Esophagus squamous epithelium (tissue), 5 donors: ENCODE measurements at regions not wholly inside any gene's neighbourhood (a gene's known extent, or its start where the extent isn't known, plus 50 kb on each side); places are given as distances from the start of the nearest gene placed in this dataset.

Experiments
- DNase-seq: peaks from one replicate; lab custom pipeline; 2025; lab: John Stamatoyannopoulos, UW
- H3K27ac ChIP-seq, 4 donors: fragments of 200-600 bp; sonication (generic); one replicate each; pipeline ENCODE4 v1.5.1; 2016 to 2019; ENCODE audit warnings: mild to moderate bottlenecking in 1 of 4
- H3K27me3 ChIP-seq, 4 donors: fragments of 200-600 bp; sonication (generic); 1 replicate in 3 of 4; 2 replicates in 1 of 4; pipeline versions ENCODE4 v1.5.1 to v1.6.0; 2017 to 2021; ENCODE audit warnings: antibody characterized with exemption in 1 of 4
- H3K36me3 ChIP-seq, 3 donors: fragments of 200-600 bp; sonication (generic); one replicate each; pipeline ENCODE4 v1.5.1; 2016 to 2019
- H3K4me1 ChIP-seq, 3 donors: fragments of 200-600 bp; sonication (generic); one replicate each; pipeline ENCODE4 v1.5.1; 2017 to 2019
- H3K4me3 ChIP-seq, 4 donors: fragments of 200-600 bp; sonication (generic); 1 replicate in 3 of 4; 2 replicates in 1 of 4; pipeline ENCODE4 v1.5.1; 2016 to 2019; ENCODE audit warnings: mild to moderate bottlenecking in 2 of 4, moderate library complexity in 1 of 4
- H3K9me3 ChIP-seq, 3 donors: fragments of 200-600 bp; sonication (generic); one replicate each; pipeline ENCODE4 v1.5.1; 2016 to 2019
- POLR2A ChIP-seq, 4 donors: fragments of 450-650 bp; IDR thresholded peaks; one replicate each; pipeline ENCODE4 v1.6.1; 2017; ENCODE audit warnings: antibody characterized with exemption in 4 of 4, mild to moderate bottlenecking in 4 of 4, moderate library complexity in 3 of 4
- WGBS, 2 donors: methylation state at CpG; one replicate each; pipeline ENCODE4 v1.1.5; 2018; 5-methylcytosine and 5-hydroxymethylcytosine counted together
- intact Hi-C: fragments of 100-400 bp; cut with DNase I; formaldehyde crosslinking; loops from one replicate; pipeline ENCODE4 v1.15.0; 2022
- TF ChIP-seq, protein P1 (sequence below), 6 experiments: fragments of 450-650 bp in 4 of 6; fragments of 200-600 bp in 2 of 6; sonication (generic) in 2 of 6; IDR thresholded peaks; one replicate each; pipeline ENCODE4 v1.5.1; 2016 to 2019; ENCODE audit warnings: antibody characterized with exemption in 6 of 6, mild to moderate bottlenecking in 4 of 6, moderate library complexity in 4 of 6
- donor health status: DM: yes; HTN: yes; CAD: no.

DNA sequence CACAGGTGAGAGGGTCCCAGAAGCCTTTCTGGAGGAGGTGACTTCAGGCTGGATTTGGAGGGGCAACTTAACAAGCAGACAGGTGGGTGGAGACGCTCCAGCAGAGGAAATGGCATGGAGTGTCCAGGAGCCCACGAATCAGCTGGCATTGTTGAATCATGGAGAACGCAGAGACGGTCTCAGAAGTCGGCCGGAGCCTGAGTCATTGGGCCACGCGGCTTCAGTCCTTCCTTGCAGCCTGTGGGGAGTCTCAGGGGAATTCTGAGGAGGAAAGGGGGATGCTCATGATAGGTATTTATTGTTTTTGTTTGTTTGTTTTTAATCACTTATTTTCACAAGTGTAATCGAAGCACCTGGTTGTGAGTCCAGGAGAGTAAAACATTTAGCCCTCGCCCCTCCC, 184.6 kb upstream of the HDAC4 start:
- intact Hi-C loops = no loop called here
- no peaks in the 10 kb centered on the region for H3K36me3 ChIP-seq
- H3K27ac ChIP-seq = no peak overlapping the region
- no peaks in the 10 kb centered on the region for H3K9me3 ChIP-seq
- no peak for TF ChIP-seq POLR2A (IDR thresholded peaks at IDR 0.05)
- TF ChIP-seq, protein P1, sequence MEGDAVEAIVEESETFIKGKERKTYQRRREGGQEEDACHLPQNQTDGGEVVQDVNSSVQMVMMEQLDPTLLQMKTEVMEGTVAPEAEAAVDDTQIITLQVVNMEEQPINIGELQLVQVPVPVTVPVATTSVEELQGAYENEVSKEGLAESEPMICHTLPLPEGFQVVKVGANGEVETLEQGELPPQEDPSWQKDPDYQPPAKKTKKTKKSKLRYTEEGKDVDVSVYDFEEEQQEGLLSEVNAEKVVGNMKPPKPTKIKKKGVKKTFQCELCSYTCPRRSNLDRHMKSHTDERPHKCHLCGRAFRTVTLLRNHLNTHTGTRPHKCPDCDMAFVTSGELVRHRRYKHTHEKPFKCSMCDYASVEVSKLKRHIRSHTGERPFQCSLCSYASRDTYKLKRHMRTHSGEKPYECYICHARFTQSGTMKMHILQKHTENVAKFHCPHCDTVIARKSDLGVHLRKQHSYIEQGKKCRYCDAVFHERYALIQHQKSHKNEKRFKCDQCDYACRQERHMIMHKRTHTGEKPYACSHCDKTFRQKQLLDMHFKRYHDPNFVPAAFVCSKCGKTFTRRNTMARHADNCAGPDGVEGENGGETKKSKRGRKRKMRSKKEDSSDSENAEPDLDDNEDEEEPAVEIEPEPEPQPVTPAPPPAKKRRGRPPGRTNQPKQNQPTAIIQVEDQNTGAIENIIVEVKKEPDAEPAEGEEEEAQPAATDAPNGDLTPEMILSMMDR (IDR thresholded peaks at IDR 0.05) = no peak
- WGBS, 2 donors = 53 to 62% methylated on average over 9 to 10 of the region's 10 CpGs
- no peak overlapping the region for H3K4me3 ChIP-seq
- no peak for DNase-seq
- no peaks in the 10 kb centered on the region for H3K4me1 ChIP-seq
- peaks cover 0 to 20% (median 0%) of the 10 kb centered on the region in 4 donors for H3K27me3 ChIP-seq

DNA sequence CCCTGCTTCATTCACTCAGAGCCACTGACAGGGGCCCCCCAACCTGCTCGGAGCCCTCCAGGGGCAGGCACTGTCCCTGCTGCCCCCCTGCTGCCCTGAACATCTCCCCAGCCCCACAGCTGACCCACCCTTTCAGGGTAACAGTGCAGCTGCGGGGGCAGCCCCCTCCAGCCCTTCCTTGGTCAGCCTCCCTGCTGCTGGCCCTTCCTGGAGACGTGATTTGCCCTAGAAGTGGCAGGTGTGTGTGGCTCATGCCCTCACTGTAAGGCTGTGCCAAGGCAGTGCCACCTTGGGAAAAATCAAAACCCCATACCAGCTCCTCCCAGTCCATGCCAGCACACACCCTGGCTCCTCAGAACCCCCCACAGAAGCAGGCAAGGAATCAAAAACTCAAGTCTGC, 184.2 kb upstream of the HDAC4 start:
- no peaks in the 10 kb centered on the region for H3K36me3 ChIP-seq
- WGBS, 2 donors = no CpG with 5 or more reads among the region's 3 CpGs
- no peak overlapping the region for H3K27ac ChIP-seq
- peaks cover 0 to 20% (median 0%) of the 10 kb centered on the region in 4 donors for H3K27me3 ChIP-seq
- TF ChIP-seq POLR2A (IDR thresholded peaks at IDR 0.05) = no peak
- TF ChIP-seq, protein P1 (IDR thresholded peaks at IDR 0.05) = no peak
- H3K9me3 ChIP-seq = no peaks in the 10 kb centered on the region
- H3K4me1 ChIP-seq = no peaks in the 10 kb centered on the region
- intact Hi-C loops = no loop called here
- no peak for DNase-seq
- H3K4me3 ChIP-seq = no peak overlapping the region

DNA sequence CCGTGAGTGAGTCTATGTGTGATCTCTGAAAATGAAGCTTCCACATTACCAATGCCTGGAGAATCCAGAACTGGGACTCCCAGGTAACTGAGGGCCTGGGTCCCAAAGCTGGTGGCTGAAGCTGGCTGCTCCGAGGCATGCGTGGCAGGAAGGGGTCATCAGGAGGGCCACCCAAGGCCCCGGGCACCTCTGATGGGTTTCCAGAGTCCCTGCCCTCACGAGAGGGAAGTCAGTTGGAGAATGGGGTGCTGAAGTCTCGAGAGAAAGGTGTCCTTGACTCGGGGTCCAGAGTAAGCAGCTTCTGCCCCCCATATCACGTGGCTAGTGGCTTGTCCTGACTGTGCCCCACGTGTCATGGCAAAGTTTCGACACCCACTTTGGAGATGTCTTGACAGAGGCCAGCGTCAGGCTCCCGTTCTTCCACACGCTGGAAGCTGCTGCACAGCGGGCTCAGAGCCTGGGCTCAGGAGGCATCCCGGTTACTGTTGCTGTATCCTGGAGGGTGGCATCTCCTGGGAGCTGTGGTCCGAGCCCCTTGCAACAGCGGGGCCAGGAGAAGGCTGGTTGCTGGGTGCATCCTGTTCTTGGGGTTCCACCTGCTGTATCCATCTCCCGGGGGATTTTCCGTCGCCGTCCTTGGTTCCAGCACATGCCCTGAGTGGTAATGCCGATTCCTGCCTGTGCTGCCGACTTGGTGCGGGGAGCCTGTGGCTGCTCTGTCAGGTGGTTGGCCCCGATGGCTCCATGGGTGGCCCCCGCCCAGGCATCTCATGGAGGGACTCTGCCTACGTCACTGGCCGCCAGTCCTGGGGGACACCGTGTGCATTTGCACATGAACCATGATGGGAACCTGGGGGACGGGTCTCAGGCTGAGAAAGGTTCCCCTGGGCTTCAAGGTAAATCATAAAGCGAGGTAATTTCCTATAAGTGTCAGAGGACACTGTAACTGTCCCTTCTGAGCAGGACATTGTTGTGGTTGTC, 183.3 kb upstream of the HDAC4 start:
- Histone ChIP-seq H3K4me1 (no peaks in the 10 kb centered on the region), H3K27me3 (peaks cover 0 to 19% (median 0%) of the 10 kb centered on the region in 4 donors), H3K4me3 (no peak overlapping the region), H3K36me3 (no peaks in the 10 kb centered on the region), H3K9me3 (no peaks in the 10 kb centered on the region), H3K27ac (no peak overlapping the region)
- WGBS, 2 donors = 86 to 89% methylated on average over 6 to 21 of the region's 31 CpGs
- intact Hi-C loops = no loop called here
- TF ChIP-seq, protein P1 (IDR thresholded peaks at IDR 0.05) = no peak
- no peak for TF ChIP-seq POLR2A (IDR thresholded peaks at IDR 0.05)
- DNase-seq = no peak

DNA sequence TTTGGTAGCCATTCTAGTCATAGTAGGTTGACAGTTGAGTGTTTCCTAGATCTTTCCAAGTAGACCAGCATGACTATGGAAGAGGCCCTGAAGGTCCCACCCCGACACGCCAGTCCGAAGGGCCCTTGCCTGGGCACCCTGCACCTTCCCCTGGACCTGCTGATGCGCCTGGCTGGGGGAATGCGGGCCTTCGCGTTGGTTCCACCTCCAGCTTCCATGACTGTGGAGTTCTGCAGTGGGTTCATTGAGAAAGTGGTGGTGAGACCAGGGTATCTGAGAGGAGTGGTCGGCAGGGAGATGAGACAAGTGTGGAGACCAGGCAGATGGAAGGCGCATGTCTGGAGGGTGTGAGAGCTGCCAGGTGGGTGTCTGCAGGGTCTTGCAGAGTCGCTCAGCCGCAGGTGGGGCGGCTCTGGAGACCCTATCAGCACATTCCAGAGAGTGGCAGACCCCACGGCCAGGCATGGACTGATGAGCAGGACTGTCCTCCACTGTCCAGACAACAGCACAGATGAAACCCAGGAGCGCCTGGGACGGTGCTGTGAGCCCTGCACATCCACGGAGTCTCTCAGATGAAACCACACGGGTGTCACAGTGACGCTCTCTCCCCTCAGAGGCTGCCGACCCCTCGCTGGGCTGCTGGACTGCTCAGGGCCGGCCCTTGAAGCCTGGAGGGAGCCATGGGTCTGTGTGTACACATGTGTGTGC, 182.5 kb upstream of the HDAC4 start:
- no peak overlapping the region for H3K27ac ChIP-seq
- H3K27me3 ChIP-seq = peaks cover 0 to 11% (median 0%) of the 10 kb centered on the region in 4 donors
- H3K36me3 ChIP-seq = no peaks in the 10 kb centered on the region
- intact Hi-C loops = no loop called here
- H3K9me3 ChIP-seq = no peaks in the 10 kb centered on the region
- 80 to 94% methylated on average over 6 to 8 of the region's 21 CpGs for WGBS, 2 donors
- DNase-seq = no peak
- TF ChIP-seq, protein P1 (IDR thresholded peaks at IDR 0.05) = no peak
- H3K4me3 ChIP-seq = no peak overlapping the region
- H3K4me1 ChIP-seq = no peaks in the 10 kb centered on the region

DNA sequence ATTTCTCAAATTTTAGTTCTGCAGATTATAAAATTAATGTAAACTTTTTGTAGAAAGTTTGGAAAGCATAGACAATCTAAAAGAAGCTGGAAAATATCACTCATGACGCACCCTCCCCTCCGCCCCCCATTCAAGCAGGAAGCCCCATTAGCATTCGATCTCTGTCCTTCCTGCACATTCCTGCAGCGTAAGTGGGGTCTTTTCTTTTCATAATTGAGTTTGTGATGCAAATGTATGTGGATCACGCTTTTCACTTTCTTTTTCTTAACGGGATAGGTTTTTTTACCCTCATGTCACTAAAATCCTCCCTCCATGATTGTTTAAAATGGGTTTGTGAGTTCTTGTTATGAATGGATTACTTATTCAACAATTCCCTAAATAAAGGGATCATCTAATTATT, 181.7 kb upstream of the HDAC4 start:
- WGBS, 2 donors = 73 to 81% methylated on average over 6 of the region's 6 CpGs
- TF ChIP-seq, protein P1 (IDR thresholded peaks at IDR 0.05) = no peak
- H3K9me3 ChIP-seq = no peaks in the 10 kb centered on the region
- H3K27me3 ChIP-seq = peaks cover 0 to 10% (median 0%) of the 10 kb centered on the region in 4 donors
- no peak overlapping the region for H3K4me3 ChIP-seq
- intact Hi-C loops = no loop called here
- no peaks in the 10 kb centered on the region for H3K36me3 ChIP-seq
- H3K27ac ChIP-seq = no peak overlapping the region
- H3K4me1 ChIP-seq = no peaks in the 10 kb centered on the region
- DNase-seq = no peak
